ENCODE measurements at regions not wholly inside any gene's neighbourhood (a gene's known extent, or its start where the extent isn't known, plus 50 kb on each side); places are given as distances from the start of the nearest gene placed in this dataset.

DNA sequence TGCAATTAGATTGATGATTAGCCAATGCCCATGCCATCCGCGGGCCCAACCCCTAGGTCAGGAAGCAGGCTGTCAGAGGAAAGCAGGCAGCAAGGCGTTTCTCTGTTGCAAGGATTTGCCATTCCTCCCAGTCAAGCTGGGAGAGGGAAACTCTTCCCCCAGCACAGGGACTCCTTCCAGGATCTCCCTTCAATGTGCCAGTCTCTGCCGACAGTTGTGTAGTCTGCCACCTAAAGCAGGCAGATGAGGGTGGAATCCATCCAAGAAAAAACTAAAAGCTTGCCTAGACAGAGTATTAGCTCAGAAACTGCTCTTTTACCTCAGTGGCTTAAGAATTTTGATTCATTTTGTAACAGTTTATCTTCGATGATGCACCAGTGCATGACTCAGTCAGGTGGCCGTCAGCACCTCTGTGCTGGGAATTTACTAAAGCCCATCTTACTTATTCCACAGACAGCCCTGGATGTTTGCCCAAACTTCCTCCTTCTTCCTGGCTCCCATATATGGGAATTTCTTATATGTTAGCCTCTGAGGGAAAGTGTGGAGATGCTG, 501.5 kb upstream of the THBS1 start:
- in situ Hi-C loops (cut with HindIII; ENCODE audit: low pct_unique_long_range_greater_than_20kb, low sequenced_read_pairs) = no loop called here
- DNase-seq (ENCODE audit: low read depth in 1 of 2, low spot score in 1 of 2) = no peak
- TF ChIP-seq JUND (IDR thresholded peaks at IDR 0.05; ENCODE audit: low read depth) = no peak

DNA sequence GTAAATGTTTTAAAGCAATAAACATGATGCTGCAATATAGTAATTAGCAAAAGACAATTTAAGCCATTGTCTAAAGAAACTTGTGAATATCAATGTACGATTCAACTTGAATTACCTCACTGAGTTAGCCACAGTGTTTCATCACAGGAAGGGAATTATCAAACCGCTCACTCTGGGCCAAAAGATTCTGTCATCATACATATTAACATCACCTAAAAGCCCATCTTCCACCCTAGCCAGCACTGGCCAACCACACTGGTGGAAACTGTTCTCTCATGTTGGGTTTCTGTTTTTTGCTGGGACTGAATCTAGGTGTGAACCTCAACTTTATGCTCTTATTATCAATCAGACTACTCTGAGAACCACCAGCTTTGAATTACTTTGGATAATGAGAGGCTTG, 497.7 kb upstream of the THBS1 start:
- DNase-seq (ENCODE audit: low read depth in 1 of 2, low spot score in 1 of 2) = no peak
- TF ChIP-seq JUND (IDR thresholded peaks at IDR 0.05; ENCODE audit: low read depth) = no peak
- in situ Hi-C loops (cut with HindIII; ENCODE audit: low pct_unique_long_range_greater_than_20kb, low sequenced_read_pairs) = no loop called here

DNA sequence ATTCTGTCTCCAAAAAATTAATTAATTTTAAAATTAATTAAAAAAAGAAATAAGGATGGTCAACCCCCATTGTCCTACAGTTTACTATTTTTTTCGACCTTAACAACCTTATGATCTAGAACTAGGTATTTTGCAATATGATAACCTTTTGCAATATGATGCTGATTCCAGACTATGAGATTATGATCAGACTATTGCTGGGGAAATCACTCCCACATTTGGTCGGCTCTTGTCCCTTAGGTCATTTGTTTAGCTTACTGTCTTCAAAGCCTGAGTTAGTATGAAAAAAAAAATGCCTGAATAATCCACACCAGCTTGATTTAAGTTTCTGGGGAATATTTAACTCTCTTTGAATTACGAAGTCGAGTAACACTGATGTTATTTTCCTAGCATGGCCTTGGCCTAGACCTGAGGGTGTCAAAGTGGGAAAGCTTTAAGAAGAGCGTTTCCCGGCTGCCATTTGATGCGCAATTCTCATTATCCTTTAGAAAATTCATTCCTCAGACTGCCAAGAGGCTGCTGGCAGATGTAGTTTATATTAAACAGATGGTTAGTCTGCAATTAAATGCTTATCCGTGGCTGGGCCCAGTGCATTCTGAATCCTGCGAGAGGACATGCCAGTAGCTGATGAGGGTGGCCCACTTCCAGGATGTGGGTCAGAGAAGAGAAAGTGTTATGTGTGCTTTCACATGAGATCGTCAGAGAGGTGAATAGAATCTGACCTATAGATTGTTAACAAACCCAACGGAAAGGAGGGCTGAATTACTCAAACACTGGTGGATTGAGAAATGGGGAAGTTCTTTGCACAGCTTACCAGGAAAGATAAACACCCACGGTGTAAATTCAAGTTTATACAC, 496.0 kb upstream of the THBS1 start:
- TF ChIP-seq JUND (IDR thresholded peaks at IDR 0.05; ENCODE audit: low read depth) = no peak
- DNase-seq (ENCODE audit: low read depth in 1 of 2, low spot score in 1 of 2) = no peak
- in situ Hi-C loops (cut with HindIII; ENCODE audit: low pct_unique_long_range_greater_than_20kb, low sequenced_read_pairs) = no loop called here

DNA sequence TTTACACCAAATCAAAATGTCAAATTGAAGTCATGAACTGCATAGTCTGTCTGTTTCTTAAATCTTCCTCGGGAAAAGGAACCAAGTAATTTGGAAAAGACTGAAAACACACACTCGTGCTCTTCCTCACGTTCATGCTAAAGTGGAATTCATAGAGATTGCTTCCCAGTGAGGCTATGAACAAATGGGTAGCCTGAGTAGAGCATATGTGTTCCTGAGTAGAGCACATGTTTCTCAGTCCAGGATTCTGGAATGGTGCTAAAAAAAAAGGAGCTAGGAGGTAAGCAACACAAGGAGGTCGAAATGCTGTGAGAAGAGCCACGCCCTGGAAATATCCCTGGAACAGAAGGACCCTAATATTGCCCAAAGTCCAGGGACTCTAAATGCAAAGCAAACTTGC, 494.2 kb upstream of the THBS1 start:
- no peak for TF ChIP-seq JUND (IDR thresholded peaks at IDR 0.05; ENCODE audit: low read depth)
- DNase-seq (ENCODE audit: low read depth in 1 of 2, low spot score in 1 of 2) = no peak
- in situ Hi-C loops (cut with HindIII; ENCODE audit: low pct_unique_long_range_greater_than_20kb, low sequenced_read_pairs) = no loop called here

DNA sequence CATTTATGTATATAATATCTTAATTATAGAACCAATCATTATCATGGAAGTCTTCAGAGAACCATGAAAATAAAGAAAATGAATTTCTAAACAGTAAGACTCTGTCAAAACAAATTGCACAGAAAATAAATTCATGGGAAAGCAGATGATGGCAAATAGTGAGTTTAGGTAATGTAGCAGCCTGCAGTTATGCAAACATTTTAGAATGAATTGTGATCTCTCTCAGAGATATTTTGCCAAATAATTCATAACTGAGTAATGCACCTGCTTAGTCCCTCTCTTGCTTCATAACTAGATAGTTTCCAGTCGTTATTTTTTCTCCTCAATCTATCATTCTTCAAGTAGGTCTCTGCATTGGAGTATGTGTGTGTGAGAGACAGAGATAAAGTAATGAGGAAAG, 492.7 kb upstream of the THBS1 start:
- in situ Hi-C loops (cut with HindIII; ENCODE audit: low pct_unique_long_range_greater_than_20kb, low sequenced_read_pairs) = no loop called here
- DNase-seq (ENCODE audit: low read depth in 1 of 2, low spot score in 1 of 2) = no peak
- no peak for TF ChIP-seq JUND (IDR thresholded peaks at IDR 0.05; ENCODE audit: low read depth)

DNA sequence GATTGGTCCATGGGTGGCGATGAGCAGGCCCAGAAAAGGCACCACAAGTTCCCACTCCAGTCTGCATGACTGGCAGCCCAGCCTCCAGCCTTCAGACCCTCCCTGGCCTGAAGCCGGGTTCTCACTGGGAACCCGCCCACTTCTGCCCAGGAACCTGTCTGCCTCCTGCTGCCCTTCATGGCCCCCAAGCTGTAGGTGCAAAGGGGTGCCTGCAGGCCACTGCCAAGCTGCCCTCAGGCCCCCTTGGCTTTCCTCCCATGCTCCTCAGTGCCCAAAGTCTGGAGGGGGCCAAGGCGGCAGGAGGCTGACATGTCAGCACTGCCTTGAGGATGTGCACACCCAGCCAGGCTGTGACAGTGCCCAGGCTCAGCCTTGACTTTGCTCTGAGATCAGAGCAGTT, 488.5 kb upstream of the THBS1 start:
- TF ChIP-seq JUND (IDR thresholded peaks at IDR 0.05; ENCODE audit: low read depth) = no peak
- in situ Hi-C loops (cut with HindIII; ENCODE audit: low pct_unique_long_range_greater_than_20kb, low sequenced_read_pairs) = no loop called here
- DNase-seq (ENCODE audit: low read depth in 1 of 2, low spot score in 1 of 2) = no peak

DNA sequence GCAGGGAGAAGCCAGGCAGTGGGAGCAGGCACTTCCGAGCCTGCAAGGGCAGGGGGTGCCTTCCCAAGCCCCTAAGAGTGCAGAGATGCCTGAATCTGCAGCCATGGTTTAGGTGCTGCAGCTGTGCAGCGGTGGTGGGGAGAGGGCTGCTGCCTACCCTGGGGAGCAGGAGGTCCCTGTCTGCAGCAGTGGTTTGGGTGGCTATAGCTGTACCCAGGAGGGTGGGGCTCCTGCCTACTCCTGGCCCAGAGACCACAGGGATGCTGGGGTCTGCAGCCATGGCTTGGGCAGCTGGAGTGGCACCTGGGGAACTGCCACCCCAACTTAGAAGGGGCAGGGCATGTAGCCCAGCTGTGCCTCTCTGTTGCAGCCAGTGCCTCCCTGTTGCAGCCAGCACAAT, 488.1 kb upstream of the THBS1 start:
- no peak for TF ChIP-seq JUND (IDR thresholded peaks at IDR 0.05; ENCODE audit: low read depth)
- no peak for DNase-seq (ENCODE audit: low read depth in 1 of 2, low spot score in 1 of 2)
- in situ Hi-C loops (cut with HindIII; ENCODE audit: low pct_unique_long_range_greater_than_20kb, low sequenced_read_pairs) = no loop called here

DNA sequence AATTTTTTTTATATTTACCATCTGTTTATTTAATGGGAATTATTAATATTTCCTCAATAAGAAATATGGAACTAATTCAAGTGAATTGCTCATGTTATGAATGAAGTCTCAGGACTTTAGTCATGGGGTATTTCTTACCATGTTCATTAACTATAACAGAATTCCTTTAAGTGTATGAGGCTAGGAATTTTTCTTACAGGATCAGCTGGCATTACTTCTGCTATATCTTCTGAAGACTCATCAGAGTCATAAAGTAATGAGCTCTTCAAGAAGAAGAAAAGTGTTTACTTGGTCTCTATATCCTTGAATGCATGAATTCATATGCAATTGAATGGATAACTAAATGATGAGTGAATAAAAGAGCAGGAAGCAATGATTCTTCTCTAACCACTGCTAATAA, 486.8 kb upstream of the THBS1 start:
- no peak for TF ChIP-seq JUND (IDR thresholded peaks at IDR 0.05; ENCODE audit: low read depth)
- in situ Hi-C loops (cut with HindIII; ENCODE audit: low pct_unique_long_range_greater_than_20kb, low sequenced_read_pairs) = no loop called here
- no peak for DNase-seq (ENCODE audit: low read depth in 1 of 2, low spot score in 1 of 2)

DNA sequence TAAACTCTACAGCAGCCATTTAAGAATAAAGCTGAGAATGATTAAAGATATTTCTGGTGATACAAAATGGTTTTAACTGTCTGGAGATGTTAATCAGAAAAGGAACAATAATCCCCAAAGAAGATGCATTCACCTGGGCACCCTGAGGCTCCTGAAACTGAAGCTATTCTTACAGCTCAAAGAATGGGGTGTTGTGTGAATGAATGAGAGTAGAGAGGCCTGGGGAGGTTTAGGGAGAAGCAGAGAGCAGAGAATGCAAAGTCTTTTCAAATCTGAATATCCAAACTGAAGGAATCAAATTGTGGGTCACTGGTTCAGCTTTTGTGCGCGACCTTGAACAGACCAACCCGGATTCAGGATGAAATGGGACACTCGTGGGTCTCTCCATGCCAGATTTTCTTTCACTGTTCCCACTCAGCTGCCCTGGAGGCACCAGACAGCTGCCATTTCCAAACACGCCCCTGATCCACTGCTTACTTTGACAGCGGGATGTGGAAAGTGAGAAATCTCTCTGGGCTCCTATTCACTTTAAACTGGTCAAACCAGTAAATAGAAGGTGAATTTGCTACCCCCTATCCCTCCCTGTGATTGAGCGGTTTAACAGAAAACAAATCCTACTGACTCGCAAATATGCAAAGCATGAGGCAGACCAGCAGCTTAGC, 485.5 kb upstream of the THBS1 start:
- in situ Hi-C loops (cut with HindIII; ENCODE audit: low pct_unique_long_range_greater_than_20kb, low sequenced_read_pairs) = no loop called here
- TF ChIP-seq JUND (IDR thresholded peaks at IDR 0.05; ENCODE audit: low read depth) = no peak
- peak in 1 of 2 experiments; percentile 77 for DNase-seq (ENCODE audit: low read depth in 1 of 2, low spot score in 1 of 2)

DNA sequence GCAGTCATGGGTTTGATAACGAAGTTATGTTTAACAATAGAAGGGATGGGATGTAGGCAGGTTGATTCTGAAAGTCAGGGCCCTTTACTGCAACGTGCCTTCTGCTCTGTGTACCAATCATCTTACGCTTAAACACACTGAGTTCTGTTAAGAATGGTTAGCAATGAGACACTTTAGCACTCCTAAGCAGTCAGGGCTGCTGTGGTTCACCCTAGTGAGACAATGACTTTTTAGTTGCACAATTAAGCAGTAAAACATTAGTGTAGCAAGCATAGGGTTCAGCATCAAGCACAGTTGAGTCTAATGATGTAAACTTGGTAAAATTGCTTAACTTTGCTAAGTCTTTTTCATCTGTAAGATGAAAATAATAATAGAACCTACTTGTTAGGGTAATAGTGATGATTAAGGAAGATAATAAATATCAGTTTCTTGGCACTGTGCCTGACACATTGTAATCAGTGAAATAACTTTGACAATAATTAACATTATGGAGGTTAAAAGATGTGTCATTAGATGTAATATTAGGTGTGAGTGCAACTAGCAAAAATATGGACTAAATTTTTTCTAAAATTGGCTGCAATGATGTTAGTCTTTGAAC, 484.2 kb upstream of the THBS1 start:
- no peak for DNase-seq (ENCODE audit: low read depth in 1 of 2, low spot score in 1 of 2)
- in situ Hi-C loops (cut with HindIII; ENCODE audit: low pct_unique_long_range_greater_than_20kb, low sequenced_read_pairs) = no loop called here
- TF ChIP-seq JUND (IDR thresholded peaks at IDR 0.05; ENCODE audit: low read depth) = no peak

DNA sequence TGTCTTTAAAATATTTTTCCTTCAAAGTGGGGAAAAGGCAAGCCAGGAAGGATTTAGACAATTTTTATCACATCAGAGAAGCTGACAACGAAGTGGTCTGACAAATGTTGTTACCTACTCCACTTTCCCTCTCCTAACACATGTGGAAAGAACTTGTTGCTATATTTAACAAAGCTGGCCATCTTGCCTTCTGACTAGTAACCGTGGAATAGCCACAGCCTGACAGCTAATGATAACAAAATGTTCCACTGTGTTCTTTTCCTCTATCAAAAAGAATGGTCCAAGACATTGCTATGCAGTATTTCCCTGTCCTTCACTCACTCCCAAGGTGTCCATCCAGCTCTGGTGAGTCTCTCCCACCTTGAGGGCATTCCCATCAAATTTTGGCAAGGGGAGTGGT, 481.4 kb upstream of the THBS1 start:
- no peak for DNase-seq (ENCODE audit: low read depth in 1 of 2, low spot score in 1 of 2)
- no peak for TF ChIP-seq JUND (IDR thresholded peaks at IDR 0.05; ENCODE audit: low read depth)
- in situ Hi-C loops (cut with HindIII; ENCODE audit: low pct_unique_long_range_greater_than_20kb, low sequenced_read_pairs) = no loop called here

DNA sequence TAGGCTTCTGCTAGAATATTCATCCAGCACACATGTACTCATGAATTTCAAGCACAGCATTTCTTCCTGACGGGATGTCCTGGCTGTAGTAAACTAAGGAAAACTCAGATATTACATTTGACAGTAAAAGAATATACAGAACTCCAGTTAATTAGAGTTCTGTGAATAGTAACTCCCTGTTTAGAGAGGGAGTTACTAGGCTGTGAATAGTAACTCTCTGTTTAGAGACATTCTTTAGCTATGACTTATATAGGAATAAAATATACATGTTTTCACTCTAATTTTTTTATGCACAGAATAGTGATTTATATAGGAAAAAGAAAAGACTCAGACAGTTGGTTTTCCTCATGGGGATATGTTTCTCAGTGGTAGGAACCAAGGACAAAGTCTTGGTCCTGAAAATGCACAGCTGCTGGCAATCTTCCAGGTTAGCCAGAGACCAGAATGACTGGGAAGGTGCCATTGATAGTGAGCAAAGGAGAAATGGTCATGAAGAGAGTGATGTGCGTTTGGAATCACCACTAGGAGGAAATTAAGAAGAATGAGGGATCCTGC, 480.7 kb upstream of the THBS1 start:
- in situ Hi-C loops (cut with HindIII; ENCODE audit: low pct_unique_long_range_greater_than_20kb, low sequenced_read_pairs) = no loop called here
- no peak for TF ChIP-seq JUND (IDR thresholded peaks at IDR 0.05; ENCODE audit: low read depth)
- DNase-seq (ENCODE audit: low read depth in 1 of 2, low spot score in 1 of 2) = peak in 1 of 2 experiments; percentile 8

DNA sequence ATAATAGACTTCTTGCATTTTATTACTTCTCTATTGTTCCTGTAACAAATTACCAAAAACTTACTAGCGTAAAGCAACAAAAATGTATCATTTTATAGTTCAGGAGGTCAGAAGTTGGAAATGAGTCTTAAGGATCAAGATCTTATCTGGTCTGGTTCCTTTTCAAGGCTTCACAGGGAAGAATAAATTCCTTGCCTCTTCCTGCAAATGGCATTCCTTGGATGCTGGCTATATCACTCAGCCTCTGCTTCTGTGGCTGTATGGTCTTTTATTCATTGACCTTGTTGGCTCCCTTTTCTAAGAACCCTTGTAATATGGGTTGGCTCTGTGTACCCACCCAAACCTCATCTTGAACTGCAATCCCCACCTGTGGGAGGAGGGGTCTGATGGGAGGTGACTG, 478.4 kb upstream of the THBS1 start:
- no peak for DNase-seq (ENCODE audit: low read depth in 1 of 2, low spot score in 1 of 2)
- TF ChIP-seq JUND (IDR thresholded peaks at IDR 0.05; ENCODE audit: low read depth) = no peak
- in situ Hi-C loops (cut with HindIII; ENCODE audit: low pct_unique_long_range_greater_than_20kb, low sequenced_read_pairs) = no loop called here
